22Rv1 (cell line): ENCODE measurements at regions not wholly inside any gene's neighbourhood (a gene's known extent, or its start where the extent isn't known, plus 50 kb on each side); places are given as distances from the start of the nearest gene placed in this dataset.
"Not testable (repeated sequence)": the region's sequence is repeated elsewhere in the genome, so short reads cannot be mapped to it uniquely, and the experiment has no call there.

Experiments used
- CTCF ChIP-seq: fragments of 450-650 bp; IDR thresholded peaks from 2 replicates; pipeline ENCODE4 v1.5.1; 2017; ENCODE audit warnings: mild to moderate bottlenecking
- ZFX ChIP-seq: fragments of 450-650 bp; IDR thresholded peaks from 2 replicates; pipeline ENCODE4 v1.6.1; 2017; ENCODE audit warnings: antibody characterized with exemption, borderline replicate concordance

- not testable (repeated sequence) for TF ChIP-seq CTCF, ZFX
Observed at GRCh38 chr22:22189796-22190195, 54.8 kb upstream of the VPREB1 start.
